ENCODE measurements at regions not wholly inside any gene's neighbourhood (a gene's known extent, or its start where the extent isn't known, plus 50 kb on each side); places are given as distances from the start of the nearest gene placed in this dataset.
"Not testable (repeated sequence)": the region's sequence is repeated elsewhere in the genome, so short reads cannot be mapped to it uniquely, and the experiment has no call there.

GRCh38 chr13:37168151-37168550 lies 62.7 kb upstream of the CSNK1A1L start:
- 64 to 77% methylated on average over 3 of the region's 3 CpGs for WGBS, 2 donors (ENCODE audit: low coverage in 1 of 2)
- in situ Hi-C loops (cut with MboI; ENCODE audit: low pct_ligation_motif_present in 1 of 4, low pct_unique_long_range_greater_than_20kb in 1 of 4, low sequenced_read_pairs in 3 of 4) = no loop called here
- no peak for TF ChIP-seq POLR2A (IDR thresholded peaks at IDR 0.05)
- TF ChIP-seq POLR2AphosphoS5 (IDR thresholded peaks at IDR 0.05) = no peak
- no peak for TF ChIP-seq EP300 (IDR thresholded peaks at IDR 0.05; ENCODE audit: low read depth)
- TF ChIP-seq CTCF (IDR thresholded peaks at IDR 0.05) = no peak

GRCh38 chr13:37164635-37165034 lies 59.2 kb upstream of the CSNK1A1L start:
- in situ Hi-C loops (cut with MboI; ENCODE audit: low pct_ligation_motif_present in 1 of 4, low pct_unique_long_range_greater_than_20kb in 1 of 4, low sequenced_read_pairs in 3 of 4) = no loop called here
- H3K36me3 ChIP-seq = no peaks in the 10 kb centered on the region

More at GRCh38 chr13:37168151-37168550, 62.7 kb upstream of the CSNK1A1L start:
- intact Hi-C loops (cut with DNase I; ENCODE audit: low total_unique reads) = no loop called here
- Histone ChIP-seq H3K4me1 (no peaks in the 10 kb centered on the region), H3K4me3 (no peak overlapping the region), H3K27me3 (no peaks in the 10 kb centered on the region), H3K9me3 (no peaks in the 10 kb centered on the region), H3K36me3 (no peaks in the 10 kb centered on the region), H3K27ac (no peak overlapping the region)
- no peak for DNase-seq

GRCh38 chr13:37163641-37164265 lies 58.3 kb upstream of the CSNK1A1L start:
- H3K27me3 ChIP-seq = no peaks in the 10 kb centered on the region
- no peak overlapping the region for H3K4me3 ChIP-seq
- no peak for DNase-seq
- WGBS, 2 donors (ENCODE audit: low coverage in 1 of 2) = 61 to 62% methylated on average over 3 of the region's 3 CpGs
- TF ChIP-seq CTCF (IDR thresholded peaks at IDR 0.05) (no peak), POLR2AphosphoS5 (IDR thresholded peaks at IDR 0.05) (no peak), POLR2A (IDR thresholded peaks at IDR 0.05) (no peak), EP300 (IDR thresholded peaks at IDR 0.05; ENCODE audit: low read depth) (no peak)
- H3K4me1 ChIP-seq = no peaks in the 10 kb centered on the region
- H3K27ac ChIP-seq = no peak overlapping the region
- in situ Hi-C loops (cut with MboI; ENCODE audit: low pct_ligation_motif_present in 1 of 4, low pct_unique_long_range_greater_than_20kb in 1 of 4, low sequenced_read_pairs in 3 of 4) = no loop called here
- H3K36me3 ChIP-seq = no peaks in the 10 kb centered on the region
- intact Hi-C loops (cut with DNase I; ENCODE audit: low total_unique reads) = no loop called here
- peaks cover 4% of the 10 kb centered on the region in 2 donors for H3K9me3 ChIP-seq

More at GRCh38 chr13:37164635-37165034, 59.2 kb upstream of the CSNK1A1L start:
- Histone ChIP-seq H3K4me1 (no peaks in the 10 kb centered on the region), H3K27ac (no peak overlapping the region), H3K9me3 (peaks cover 2 to 4% of the 10 kb centered on the region in 2 donors), H3K4me3 (no peak overlapping the region), H3K27me3 (no peaks in the 10 kb centered on the region)
- WGBS, 2 donors (ENCODE audit: low coverage in 1 of 2) = 60 to 79% methylated on average over 1 to 2 of the region's 2 CpGs
- no peak for DNase-seq
- intact Hi-C loops (cut with DNase I; ENCODE audit: low total_unique reads) = no loop called here
- no peak for TF ChIP-seq CTCF (IDR thresholded peaks at IDR 0.05)
- TF ChIP-seq EP300 (IDR thresholded peaks at IDR 0.05; ENCODE audit: low read depth) = no peak
- no peak for TF ChIP-seq POLR2A (IDR thresholded peaks at IDR 0.05)

GRCh38 chr13:37158481-37158880 lies 53.0 kb upstream of the CSNK1A1L start:
- WGBS, 2 donors (ENCODE audit: low coverage in 1 of 2) = 78 to 90% methylated on average over 2 of the region's 2 CpGs
- no peaks in the 10 kb centered on the region for H3K36me3 ChIP-seq
- no peaks in the 10 kb centered on the region for H3K27me3 ChIP-seq
- no peak overlapping the region for H3K4me3 ChIP-seq
- H3K4me1 ChIP-seq = no peaks in the 10 kb centered on the region
- intact Hi-C loops (cut with DNase I; ENCODE audit: low total_unique reads) (no loop called here), in situ Hi-C loops (cut with MboI; ENCODE audit: low pct_ligation_motif_present in 1 of 4, low pct_unique_long_range_greater_than_20kb in 1 of 4, low sequenced_read_pairs in 3 of 4) (no loop called here)
- H3K9me3 ChIP-seq = peaks cover 4% of the 10 kb centered on the region in 2 donors
- no peak for DNase-seq
- no peak for TF ChIP-seq EP300 (IDR thresholded peaks at IDR 0.05; ENCODE audit: low read depth)
- TF ChIP-seq CTCF (IDR thresholded peaks at IDR 0.05) = no peak
- TF ChIP-seq POLR2AphosphoS5 (IDR thresholded peaks at IDR 0.05) = no peak
- no peak for TF ChIP-seq POLR2A (IDR thresholded peaks at IDR 0.05)
- no peak overlapping the region for H3K27ac ChIP-seq

- H3K4me3 ChIP-seq; in situ Hi-C loops (cut with MboI; ENCODE audit: low pct_ligation_motif_present in 1 of 4, low pct_unique_long_range_greater_than_20kb in 1 of 4, low sequenced_read_pairs in 3 of 4); H3K36me3 ChIP-seq; H3K4me1 ChIP-seq; H3K27me3 ChIP-seq; H3K27ac ChIP-seq; H3K9me3 ChIP-seq; intact Hi-C loops (cut with DNase I; ENCODE audit: low total_unique reads); DNase-seq: not testable (repeated sequence)
- 85 to 91% methylated on average over 4 to 22 of the region's 22 CpGs for WGBS, 2 donors (ENCODE audit: low coverage in 1 of 2)
These were observed 50.2 kb upstream of the CSNK1A1L start for GRCh38 chr13:37155613-37156097.
